Activated CD8-positive, alpha-beta memory T cell treated with anti-CD3 and anti-CD28 coated beads for 4 hours (primary cell): ENCODE measurements at regions not wholly inside any gene's neighbourhood (a gene's known extent, or its start where the extent isn't known, plus 50 kb on each side); places are given as distances from the start of the nearest gene placed in this dataset.

Source experiments
- DNase-seq, 2 donors: peaks; one replicate each; pipeline ENCODE4 v3.0.0-alpha.2; 2020; ENCODE audit warnings: low read depth in 2 of 2

- no peak for DNase-seq
Measured at GRCh38 chr1:25104932-25105561, 127.3 kb downstream of the SYF2 start.

DNA sequence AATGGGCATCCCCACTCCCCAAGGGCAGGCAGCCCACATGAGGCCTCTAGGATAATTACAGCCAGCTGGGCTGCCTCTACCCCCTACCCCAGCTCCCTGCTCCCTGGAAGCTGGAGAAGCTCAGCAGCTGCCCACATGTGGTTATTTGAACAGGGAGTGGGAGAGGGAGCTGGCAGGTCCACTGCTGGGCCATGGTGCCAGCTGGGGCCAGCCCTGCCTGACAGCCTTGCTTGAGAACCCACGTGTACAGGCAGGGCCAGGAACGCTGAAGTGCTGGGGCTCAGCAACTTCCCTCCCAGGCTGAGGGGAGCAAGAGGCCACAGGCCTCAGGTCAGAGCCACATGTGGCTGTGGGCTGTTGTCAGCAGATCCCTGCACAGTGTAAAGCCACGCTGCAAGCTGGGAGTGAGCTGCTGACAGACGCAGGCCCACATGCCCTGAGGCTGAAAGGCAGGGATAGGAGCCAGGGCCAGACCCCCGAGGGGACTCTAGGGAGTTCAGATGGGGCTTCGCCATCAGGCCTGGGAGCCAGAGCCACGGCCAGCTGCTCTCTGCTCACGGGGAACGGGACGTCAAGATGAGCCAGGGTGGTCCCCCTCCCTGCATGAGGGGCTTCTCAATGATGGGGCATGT is 129.0 kb downstream of the SYF2 start:
- DNase-seq: no peak

- DNase-seq: no peak
Measured at GRCh38 chr1:25100151-25100833, 132.0 kb downstream of the SYF2 start.

DNA sequence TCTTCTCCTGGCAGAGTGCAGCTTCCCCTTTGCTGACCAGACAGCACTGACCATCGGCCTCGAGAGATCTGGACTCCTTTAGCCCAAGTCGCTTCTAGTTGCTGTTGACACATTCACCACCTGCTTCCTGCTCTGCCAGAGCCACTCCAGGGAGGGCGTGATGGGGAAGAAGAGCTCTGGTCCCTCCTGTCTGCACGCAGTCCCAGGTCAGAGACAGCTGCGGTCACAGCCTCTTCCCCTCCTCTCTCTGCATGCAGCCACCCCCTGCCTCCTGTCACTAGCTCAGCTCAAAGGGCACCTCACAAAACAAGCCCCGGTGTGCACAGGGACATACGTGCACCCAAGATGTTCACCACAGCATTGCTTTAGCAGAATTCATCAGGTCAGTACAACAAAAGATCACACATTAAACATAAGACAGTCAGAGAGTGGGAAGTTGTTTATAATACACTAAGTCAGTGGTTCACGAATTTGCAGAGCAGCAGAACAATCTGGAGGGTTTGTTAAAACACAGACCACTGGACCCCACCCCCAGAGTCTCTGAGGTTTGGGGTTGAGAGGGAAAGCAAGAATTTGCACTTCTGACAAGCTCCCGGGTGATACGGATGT is 132.9 kb downstream of the SYF2 start:
- DNase-seq: no peak

GRCh38 chr1:25098717-25099116 is 133.6 kb downstream of the SYF2 start:
- DNase-seq: no peak

DNA sequence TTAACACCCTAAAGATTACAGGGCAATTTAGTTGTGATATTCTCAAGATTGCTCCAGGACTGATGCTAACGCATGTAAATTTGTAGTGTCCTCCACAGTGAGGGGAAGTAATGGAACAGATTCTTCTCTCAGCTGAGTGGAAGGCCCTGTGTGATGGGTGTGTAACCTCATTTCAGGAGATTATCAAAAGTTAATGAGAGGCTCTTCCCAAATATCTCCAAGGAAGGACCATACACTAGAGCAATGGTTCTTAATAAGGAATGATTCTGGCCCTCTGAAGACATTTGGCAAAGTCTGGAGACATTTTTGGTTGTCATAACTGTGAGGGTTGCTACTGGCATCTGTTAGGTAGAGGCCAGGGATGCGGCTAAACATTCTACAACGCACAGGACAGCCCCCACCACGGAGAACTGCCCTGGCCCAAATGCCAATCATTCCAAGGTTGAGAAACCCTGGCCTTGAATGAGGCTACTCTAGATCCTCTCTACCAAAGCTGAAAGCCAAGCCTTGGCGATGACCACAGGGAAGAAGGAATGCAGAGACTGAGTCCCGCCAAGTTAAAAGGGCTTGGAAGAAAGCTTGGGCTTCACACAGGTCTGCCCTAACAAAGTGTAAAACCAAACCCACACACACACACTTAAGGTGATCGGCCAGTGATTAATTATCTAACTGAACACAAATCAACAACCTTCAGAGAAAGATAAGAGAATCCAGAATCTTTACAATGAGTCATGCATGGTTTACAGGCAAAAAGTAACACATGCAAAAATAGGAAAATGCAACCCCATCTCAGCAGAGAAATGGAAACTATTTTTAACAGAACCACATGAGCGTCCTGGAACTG is 135.8 kb downstream of the SYF2 start:
- DNase-seq: no peak

DNA sequence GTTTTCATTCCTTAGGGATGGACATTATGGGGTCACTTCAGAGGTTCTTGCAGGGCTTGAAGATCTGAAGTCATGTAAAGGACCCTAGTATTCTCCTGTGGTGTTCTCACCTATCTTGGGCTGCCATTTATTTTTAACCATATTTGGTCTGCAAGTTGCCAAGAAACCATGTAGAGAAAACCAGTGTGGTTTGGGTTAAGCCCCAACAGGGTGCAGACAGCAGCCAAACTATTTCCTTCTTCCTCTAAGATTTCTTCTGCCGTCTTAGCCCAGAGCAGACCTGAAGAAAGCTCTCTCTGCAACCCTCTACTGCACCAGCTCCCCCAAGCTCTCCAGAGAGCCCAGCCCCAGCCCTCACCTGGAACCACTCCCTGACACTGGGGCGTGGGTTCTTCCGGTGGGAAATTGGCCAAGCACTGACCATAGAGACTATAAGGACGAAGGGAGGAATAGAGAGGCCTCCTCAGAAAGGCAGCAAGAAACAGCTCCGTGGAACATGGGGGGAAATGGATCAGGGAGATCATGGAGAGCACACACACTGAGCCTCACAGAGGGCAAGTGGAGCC is 136.6 kb downstream of the SYF2 start:
- DNase-seq: no peak

- no peak for DNase-seq
Measured at GRCh38 chr1:25094995-25095394, 137.3 kb downstream of the SYF2 start.

DNA sequence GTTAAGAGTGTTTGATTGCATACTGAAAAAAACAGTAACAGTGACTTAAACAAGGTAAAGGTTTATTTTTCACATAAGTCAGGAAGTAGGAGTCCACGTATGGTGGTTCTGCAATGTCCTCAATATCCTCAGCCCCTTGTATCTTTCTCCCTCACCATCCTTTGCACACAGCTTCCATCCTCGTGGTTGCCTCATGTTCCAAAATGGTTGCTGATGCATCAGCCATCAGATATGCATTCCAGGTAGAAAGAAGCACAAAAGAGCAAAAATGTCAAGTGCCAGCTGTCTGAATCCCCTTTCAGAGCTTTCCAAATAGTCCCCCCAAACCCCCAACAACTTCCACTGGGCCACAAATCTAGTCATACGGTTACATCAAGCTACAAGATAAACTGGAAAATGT is 138.1 kb downstream of the SYF2 start:
- no peak for DNase-seq

GRCh38 chr1:25091658-25092057 is 140.6 kb downstream of the SYF2 start:
- DNase-seq: no peak

GRCh38 chr1:25090707-25091422 is 141.4 kb downstream of the SYF2 start:
- no peak for DNase-seq

DNA sequence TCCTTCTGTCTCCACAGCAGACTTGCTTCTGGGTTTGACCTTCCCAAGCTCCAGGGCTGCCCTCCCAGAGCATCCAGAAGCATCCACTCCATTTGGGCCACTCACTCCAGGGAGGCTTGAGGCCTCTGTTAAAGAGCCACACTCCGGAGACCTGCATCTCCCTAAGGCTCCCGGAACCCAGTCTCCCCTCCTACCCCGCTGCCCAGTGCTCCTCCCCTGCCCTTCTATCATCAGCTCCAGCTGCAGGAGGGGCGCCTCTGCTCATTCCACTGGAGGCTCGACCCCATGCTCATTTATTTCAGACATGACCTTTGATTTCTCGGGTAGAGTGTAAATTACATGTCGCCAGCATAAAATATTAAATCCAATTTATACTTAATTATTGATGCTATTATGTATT is 142.5 kb downstream of the SYF2 start:
- DNase-seq: no peak

DNA sequence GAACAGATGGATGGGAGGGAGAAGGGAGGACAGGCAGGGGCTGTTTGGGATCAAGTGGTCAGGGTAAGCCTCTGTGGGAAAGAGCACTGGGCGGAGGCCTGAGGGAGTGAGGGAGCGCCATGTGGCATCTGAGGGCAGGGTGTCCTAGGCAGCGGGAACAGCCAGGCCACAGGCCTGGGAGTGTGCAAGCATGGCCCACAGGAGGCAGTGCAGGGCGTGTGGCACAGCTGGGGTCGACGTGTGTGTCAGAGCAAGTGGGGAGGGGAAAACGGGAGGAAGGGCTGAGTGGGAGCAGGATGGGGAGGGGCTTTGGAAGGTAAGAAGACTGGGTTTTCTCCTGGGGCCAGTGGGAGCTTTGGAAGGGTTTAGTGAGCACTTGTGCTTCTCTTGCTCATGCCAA is 143.4 kb downstream of the SYF2 start:
- no peak for DNase-seq

DNA sequence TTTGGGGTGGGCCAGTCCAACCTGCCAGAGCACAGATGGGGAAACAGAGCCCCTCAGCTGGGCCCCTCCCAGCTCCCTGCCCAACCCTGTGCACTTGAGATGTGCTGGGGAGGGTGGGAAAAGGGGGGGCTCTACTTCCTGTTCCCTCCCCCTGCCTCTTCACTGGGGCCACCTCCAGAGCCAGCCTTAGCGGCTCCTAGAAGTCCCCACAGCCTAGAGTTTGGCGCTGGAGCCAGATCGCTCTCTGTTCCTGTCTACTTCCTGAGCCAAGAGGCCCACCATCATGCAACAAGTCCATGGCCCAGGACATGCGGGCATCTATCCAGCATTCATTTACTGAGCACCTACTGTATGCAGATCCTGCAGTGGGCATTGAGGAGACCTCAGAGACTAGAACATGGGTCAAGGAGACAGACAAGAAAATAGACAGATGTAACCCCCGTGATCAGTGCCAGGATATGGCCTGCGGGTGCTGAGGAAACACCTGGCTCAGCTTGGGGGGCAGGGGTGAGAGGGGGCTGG is 144.1 kb downstream of the SYF2 start:
- no peak for DNase-seq

DNA sequence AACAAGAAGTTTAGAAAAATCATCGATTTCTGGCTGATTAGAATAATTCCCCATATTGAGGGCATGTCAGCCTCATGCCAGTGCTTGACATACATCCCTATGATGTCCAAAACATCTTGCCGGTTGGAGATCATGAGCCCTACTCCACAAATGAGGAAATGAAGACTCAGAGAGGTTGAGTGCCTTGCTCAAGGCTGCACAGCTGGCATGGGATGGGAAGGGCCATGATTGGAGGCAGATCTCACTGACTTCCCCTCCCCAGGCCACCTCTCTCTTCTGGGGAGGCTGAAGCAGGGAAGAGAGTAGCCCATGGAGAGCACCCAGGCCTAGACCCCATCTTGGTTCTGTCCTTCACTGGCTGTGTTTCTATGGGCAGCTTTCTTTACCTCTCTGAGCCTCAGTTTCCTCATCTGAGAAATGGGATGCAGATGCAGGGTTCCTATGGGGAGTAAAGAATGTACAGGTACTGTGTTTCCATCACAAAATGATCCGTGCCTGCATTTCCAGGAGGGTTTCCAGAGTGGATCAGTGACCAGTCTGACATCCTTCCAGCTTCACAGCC is 145.7 kb downstream of the SYF2 start:
- DNase-seq: no peak

DNA sequence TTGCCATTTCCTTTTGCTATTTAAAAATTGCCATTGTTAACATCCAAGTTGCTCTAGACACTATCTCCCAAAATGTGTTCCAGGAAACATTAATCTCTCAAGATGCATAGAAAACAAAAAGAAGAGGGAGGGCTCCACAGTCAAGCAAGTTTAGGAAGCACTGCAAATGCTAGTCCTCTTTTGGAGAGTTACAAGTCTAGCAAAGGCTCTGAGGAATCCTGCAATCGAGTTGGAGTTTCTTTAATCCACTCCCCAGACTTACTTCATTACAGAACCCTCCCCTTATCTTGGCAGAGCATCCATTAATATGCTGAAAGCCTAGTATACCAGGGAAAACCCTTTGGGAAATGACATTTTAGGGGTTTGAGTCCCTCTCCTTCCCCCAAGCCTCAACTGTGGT is 147.9 kb downstream of the SYF2 start:
- no peak for DNase-seq

DNA sequence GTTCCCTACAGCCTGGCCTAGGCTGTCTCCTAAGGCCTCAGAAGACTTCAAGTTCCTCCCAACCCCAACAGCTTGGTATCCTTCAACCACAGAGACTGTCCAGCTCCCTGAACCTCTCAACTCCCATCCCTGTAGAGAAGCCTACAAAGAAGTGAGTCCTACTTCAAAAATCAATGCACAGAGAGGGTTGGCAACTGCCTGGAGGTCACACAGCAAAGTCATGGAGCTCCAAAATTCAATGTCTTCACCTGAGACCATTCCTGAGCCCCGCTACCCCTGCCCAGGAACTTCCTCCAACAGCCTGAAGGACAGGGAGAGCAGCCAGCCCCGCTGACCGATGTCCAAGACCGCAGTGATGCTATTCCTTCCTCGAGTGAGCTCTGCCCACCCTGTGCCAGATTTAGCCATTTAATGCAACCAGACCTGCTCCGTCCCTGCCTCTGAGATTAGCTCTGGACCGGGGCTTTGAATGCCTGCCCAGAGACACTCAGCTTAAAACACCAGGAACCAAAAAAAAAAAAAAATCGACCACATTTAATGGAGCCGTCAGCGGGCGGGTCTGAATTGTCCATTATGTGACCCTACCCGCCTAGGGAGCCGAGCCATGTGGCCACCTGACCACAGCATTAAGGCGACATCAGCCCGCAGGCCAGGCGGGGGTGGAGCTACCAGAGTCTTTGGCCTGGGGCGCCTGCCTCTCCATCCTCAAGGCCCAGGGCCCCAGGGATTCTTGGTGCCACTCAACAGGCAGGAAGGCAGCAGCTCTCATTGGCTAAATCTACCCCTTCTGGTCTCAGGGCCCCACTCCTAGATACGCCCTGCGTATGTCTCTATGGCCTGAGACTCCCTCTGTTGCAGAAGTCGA is 148.6 kb downstream of the SYF2 start:
- no peak for DNase-seq

- DNase-seq: no peak
Measured at GRCh38 chr1:25082995-25083394, 149.3 kb downstream of the SYF2 start.

DNA sequence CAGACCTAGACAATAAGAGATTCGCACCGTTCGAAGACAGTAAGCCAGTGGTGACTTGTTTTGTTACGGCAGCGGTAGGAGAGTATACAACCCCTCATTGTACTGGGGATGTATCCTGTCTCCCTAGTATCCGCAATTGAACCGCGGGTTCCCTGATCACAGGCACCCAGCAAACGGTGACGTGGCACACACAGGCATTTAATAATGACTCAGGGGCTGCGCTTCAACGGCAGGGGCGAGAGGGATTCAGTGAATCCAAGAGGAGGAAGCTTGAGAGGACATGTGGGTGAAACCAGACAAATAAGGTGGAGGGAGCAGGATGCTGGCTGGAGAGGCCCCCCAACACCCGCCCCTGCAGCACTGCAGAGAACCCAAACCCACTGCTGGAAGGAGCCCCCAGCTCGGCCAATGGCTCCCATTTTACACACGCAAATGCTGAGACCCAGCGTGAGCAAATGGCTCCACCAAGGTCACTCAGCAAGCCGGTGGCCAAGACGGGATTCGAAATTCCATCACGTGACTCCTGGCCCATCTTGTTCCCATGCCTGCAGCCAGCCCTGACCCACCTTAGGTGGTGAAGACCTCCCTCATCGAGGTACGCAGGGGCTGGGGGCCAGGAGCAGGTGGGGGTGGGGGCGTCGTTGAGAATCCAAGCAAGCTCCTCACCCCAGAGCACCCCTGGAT is 149.9 kb downstream of the SYF2 start:
- no peak for DNase-seq
